ENCODE measurements at regions not wholly inside any gene's neighbourhood (a gene's known extent, or its start where the extent isn't known, plus 50 kb on each side); places are given as distances from the start of the nearest gene placed in this dataset.

DNA sequence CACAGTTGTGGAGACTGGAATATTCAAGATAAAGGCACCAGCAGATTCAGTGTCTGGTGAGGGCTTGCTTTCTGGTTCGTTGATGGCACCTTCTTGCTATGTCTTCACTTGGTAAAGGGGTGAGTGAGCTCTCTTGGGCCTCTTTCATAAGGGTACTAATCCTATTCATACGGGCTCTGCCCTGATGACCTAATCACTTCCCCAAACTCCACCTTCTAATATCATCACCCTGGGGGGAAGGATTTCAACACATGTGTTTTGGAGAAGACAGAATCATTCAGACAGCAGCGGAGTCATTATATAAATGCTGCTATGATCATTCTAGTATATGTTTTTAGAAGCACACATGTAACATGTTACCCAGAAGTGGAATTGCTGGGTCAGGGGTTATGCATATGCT lies 295.3 kb upstream of the CTSO start:
- DNase-seq = no peak
- Histone ChIP-seq H3K36me3 (no peaks in the 10 kb centered on the region), H3K4me3 (no peak overlapping the region), H3K27me3 (no peaks in the 10 kb centered on the region), H3K4me1 (no peaks in the 10 kb centered on the region), H3K9ac (ENCODE audit: low read depth in 2 of 2, low read length in 2 of 2) (no peak overlapping the region), H3K9me3 (no peaks in the 10 kb centered on the region), H3K27ac (no peak overlapping the region)
- TF ChIP-seq CTCF (IDR thresholded peaks at IDR 0.05) = no peak
- intact Hi-C loops (cut with DNase I) = no loop called here

DNA sequence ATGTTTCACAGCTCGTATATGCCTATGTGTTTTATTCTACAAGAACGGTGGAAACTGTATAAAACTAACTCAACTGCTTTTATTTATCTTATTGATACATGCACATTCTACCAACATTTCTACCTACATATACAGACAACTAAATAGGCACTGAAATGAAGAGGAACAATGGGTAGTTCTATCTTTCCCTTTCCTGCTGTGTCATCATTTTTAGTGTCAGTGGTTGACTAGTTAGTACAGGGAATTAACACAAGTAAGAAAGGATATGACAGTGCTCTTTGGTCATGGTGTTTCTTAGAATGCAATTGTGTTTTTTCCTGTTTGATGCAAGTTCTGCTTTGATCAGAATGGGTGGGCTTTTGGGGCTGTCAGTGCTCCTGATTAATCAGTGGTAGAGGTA lies 293.8 kb upstream of the CTSO start:
- Histone ChIP-seq H3K27ac (no peak overlapping the region), H3K9ac (ENCODE audit: low read depth in 2 of 2, low read length in 2 of 2) (no peak overlapping the region), H3K9me3 (no peaks in the 10 kb centered on the region), H3K4me1 (no peaks in the 10 kb centered on the region), H3K36me3 (no peaks in the 10 kb centered on the region), H3K27me3 (no peaks in the 10 kb centered on the region), H3K4me3 (no peak overlapping the region)
- no peak for DNase-seq
- intact Hi-C loops (cut with DNase I) = no loop called here
- no peak for TF ChIP-seq CTCF (IDR thresholded peaks at IDR 0.05)

DNA sequence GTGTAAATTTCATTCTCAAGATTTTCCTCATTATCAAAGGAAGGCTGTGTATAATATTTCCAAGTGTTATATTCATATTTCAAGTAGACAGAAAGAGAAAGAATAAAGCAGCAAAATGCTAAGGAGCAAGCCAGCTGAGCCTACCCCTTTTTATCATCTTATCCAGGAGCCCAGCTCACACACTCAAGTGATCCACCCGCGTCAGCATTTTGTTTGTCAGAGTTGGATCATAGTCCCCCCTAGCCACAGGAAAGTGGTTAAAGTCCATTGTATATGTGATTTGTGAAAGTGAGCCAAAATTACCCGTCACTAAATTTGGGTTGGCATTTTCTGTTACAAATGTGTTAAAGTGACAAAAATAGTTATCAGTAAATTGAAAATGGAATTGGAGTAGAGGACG lies 289.3 kb upstream of the CTSO start:
- Histone ChIP-seq H3K27ac (no peak overlapping the region), H3K27me3 (no peaks in the 10 kb centered on the region), H3K9me3 (no peaks in the 10 kb centered on the region), H3K4me3 (no peak overlapping the region), H3K36me3 (no peaks in the 10 kb centered on the region), H3K9ac (ENCODE audit: low read depth in 2 of 2, low read length in 2 of 2) (no peak overlapping the region), H3K4me1 (no peaks in the 10 kb centered on the region)
- no peak for DNase-seq
- no peak for TF ChIP-seq CTCF (IDR thresholded peaks at IDR 0.05)
- intact Hi-C loops (cut with DNase I) = no loop called here

DNA sequence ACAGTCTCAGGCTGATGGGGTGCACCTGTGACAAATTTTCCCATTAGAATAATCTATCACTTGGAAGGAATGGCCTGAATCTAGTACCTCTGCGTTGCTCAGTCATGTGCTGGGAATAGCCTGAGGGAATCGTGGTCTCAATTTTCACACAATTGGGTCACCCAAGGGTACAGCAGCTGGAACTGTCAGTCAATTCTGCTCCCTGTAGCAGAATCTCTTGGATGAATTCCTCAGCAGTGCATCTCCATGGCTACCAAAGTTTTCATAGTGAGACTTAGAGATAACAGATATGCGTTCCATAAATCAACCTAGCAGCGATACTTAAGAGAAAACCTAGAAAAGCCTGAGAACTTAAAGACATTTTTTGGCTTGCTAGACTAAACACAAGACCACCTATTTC lies 288.7 kb upstream of the CTSO start:
- DNase-seq = no peak
- no peak overlapping the region for H3K27ac ChIP-seq
- no peak overlapping the region for H3K9ac ChIP-seq (ENCODE audit: low read depth in 2 of 2, low read length in 2 of 2)
- no peaks in the 10 kb centered on the region for H3K9me3 ChIP-seq
- no peaks in the 10 kb centered on the region for H3K4me1 ChIP-seq
- no peak for TF ChIP-seq CTCF (IDR thresholded peaks at IDR 0.05)
- no peak overlapping the region for H3K4me3 ChIP-seq
- H3K27me3 ChIP-seq = no peaks in the 10 kb centered on the region
- intact Hi-C loops (cut with DNase I) = no loop called here
- H3K36me3 ChIP-seq = no peaks in the 10 kb centered on the region

DNA sequence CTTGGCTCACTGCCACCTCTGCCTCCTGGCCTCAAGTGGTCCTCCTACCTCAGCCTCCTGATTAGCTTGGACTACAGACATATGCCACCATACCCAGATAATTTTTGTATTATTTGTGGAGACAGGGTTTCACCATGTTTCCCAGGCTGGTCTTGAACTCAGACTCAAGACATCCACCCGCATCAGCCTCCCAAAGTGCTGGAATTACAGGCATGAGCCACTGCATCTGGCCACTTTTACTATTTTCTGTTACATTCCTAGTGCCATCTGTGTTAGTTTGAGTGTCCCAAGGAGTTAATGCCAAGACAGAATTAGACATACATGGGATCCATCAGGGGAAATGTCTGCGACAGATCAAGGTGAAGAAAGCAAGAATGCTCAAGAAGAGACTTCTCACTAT lies 288.2 kb upstream of the CTSO start:
- H3K27me3 ChIP-seq = no peaks in the 10 kb centered on the region
- TF ChIP-seq CTCF (IDR thresholded peaks at IDR 0.05) = no peak
- H3K4me1 ChIP-seq = no peaks in the 10 kb centered on the region
- H3K27ac ChIP-seq = no peak overlapping the region
- H3K9ac ChIP-seq (ENCODE audit: low read depth in 2 of 2, low read length in 2 of 2) = no peak overlapping the region
- H3K36me3 ChIP-seq = no peaks in the 10 kb centered on the region
- no peaks in the 10 kb centered on the region for H3K9me3 ChIP-seq
- DNase-seq = no peak
- intact Hi-C loops (cut with DNase I) = no loop called here
- H3K4me3 ChIP-seq = no peak overlapping the region

GRCh38 chr4:156238171-156238570 lies 284.5 kb upstream of the CTSO start:
- no peak overlapping the region for H3K9ac ChIP-seq (ENCODE audit: low read depth in 2 of 2, low read length in 2 of 2)
- no peaks in the 10 kb centered on the region for H3K27me3 ChIP-seq
- H3K4me3 ChIP-seq = no peak overlapping the region
- no peak overlapping the region for H3K27ac ChIP-seq
- no peaks in the 10 kb centered on the region for H3K4me1 ChIP-seq
- DNase-seq = no peak
- H3K9me3 ChIP-seq = no peaks in the 10 kb centered on the region
- TF ChIP-seq CTCF (IDR thresholded peaks at IDR 0.05) = no peak
- no peaks in the 10 kb centered on the region for H3K36me3 ChIP-seq
- intact Hi-C loops (cut with DNase I) = no loop called here
